Esophagus muscularis mucosa (tissue), 3 donors: ENCODE measurements at regions not wholly inside any gene's neighbourhood (a gene's known extent, or its start where the extent isn't known, plus 50 kb on each side); places are given as distances from the start of the nearest gene placed in this dataset.

Source experiments
- CTCF ChIP-seq, 3 experiments: fragments of 200-600 bp in 2 of 3; fragments of 450-650 bp in 1 of 3; sonication (generic) in 2 of 3; IDR thresholded peaks; one replicate each; pipeline ENCODE4 v1.5.1; 2017 to 2019; ENCODE audit warnings: antibody characterized with exemption in 3 of 3, mild to moderate bottlenecking in 2 of 3, moderate library complexity in 1 of 3
- POLR2A ChIP-seq: fragments of 450-650 bp; IDR thresholded peaks from one replicate; pipeline ENCODE4 v1.6.1; 2017; ENCODE audit warnings: antibody characterized with exemption, moderate library complexity, mild to moderate bottlenecking, low read depth

GRCh38 chr20:51910321-51911050 is 108.2 kb upstream of the SALL4 start:
- no peak for TF ChIP-seq CTCF (IDR thresholded peaks at IDR 0.05)
- no peak for TF ChIP-seq POLR2A
